ENCODE measurements at regions not wholly inside any gene's neighbourhood (a gene's known extent, or its start where the extent isn't known, plus 50 kb on each side); places are given as distances from the start of the nearest gene placed in this dataset.
A peak's percentile ranks its signal among the peaks of the same experiment; 100 is the strongest.
"Not testable (repeated sequence)": the region's sequence is repeated elsewhere in the genome, so short reads cannot be mapped to it uniquely, and the experiment has no call there.

DNA sequence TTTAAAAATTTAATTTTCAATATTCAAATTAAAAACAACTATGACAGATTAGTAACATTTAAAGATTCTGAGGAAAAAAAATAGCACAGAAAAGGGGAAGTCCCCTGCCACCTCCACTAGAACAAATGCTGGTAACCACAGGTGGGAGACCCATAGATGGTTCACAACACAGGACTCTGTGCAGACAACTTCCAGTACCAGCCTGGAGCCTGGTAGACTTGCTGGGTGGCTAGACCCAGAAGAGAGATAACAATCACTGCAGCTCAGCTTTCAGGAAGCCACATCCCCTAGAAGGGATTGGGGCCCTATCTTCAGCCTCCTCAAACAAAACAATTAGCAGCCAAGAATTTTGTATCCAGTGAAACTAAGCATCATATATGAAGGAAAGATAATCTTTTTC is 179.6 kb upstream of the RND3 start:
- not testable (repeated sequence) for DNase-seq (ENCODE audit: low read depth)

DNA sequence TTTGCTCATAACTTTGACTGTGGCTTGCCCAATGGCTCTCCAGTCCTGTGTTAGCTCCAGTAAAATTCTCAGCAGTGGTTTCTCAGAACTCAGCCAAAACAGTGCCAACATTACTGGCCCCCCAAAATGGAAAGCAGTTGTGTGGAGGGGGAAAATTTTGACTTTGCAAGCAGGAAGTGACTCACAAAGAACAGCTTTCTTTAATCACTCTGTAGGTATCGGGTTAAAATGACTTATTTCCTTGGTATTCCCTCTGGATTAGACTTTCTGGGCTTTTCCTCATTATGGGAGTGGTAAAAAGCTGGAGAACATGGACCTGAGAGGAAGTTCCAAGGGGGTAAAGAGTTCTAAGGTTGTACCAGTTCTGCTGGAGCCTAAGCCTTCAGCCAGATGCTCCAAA is 175.7 kb upstream of the RND3 start:
- peak; percentile 97 for DNase-seq (ENCODE audit: low read depth)

DNA sequence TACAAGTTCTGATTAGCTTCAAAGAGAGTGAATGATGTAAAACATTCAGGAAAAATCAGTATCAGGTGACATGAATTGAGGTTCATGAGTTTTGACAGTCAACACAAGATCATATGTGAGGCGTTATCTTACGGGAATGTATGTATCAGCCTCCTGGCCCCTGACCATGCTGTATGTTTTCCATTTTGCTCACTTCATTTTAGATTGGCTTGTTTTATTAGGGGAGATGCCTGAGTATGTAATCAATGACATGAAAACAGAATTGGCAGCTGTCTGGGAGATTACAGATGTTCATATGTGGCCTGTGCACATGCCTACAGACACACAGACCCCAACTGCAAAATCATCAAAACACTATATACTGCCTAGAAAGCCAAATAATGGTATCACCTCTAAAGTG is 168.5 kb upstream of the RND3 start:
- no peak for DNase-seq (ENCODE audit: low read depth)

DNA sequence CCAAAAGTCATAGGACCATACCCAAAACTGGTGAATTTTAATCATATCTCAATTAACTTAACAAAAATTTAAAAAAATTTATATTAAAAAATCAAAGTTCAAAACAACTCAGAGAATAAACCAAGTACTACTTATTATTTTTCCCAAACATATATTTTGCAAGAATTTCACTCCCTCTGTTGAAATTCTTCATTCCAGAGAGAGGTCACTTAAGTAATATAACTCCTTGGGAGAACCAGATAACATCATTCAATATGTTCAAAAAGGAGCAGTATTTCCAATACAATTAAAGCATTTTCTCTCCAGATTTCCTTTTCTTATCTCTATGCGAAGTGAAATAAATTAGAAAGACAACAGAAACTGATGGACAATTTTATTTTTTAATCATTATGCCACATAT is 165.9 kb upstream of the RND3 start:
- peak; percentile 52 for DNase-seq (ENCODE audit: low read depth)

DNA sequence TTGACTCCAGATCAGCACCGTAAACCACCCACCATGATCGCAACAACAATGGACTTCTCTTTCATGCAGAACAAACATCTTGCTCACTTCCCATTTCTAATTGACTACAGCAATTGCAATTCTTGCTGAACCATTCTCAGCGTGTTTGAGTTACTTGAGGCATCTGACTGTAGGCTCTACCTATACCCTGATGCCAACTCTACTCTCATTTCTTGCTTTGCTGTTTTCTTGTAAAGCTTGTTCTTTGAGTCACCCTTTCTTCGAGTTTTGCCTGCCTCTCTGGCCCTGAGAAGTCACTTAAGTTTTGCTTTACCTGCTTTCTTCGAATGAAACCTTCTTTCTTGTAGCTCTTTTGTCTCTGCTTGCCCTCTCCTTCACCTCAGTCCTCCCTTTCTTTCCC is 160.5 kb upstream of the RND3 start:
- no peak for DNase-seq (ENCODE audit: low read depth)

DNA sequence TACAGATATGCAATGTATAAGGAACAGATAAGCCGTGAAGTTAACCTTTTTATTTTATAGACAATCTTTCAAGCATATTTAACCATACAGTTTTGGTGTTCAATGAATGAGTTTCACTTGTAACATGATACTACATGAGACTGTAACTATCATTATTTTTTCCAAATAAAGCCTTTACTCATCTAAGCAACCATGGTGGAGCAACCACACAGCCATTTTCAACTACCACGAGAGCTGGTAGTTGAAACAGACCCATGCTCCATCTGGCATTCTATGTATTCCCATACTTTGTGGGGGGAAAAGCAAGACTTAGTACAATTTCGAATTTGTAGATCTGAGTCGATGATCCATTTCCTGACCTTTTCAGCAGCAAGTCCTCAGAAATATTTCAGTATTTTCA is 159.3 kb upstream of the RND3 start:
- DNase-seq (ENCODE audit: low read depth) = no peak

DNA sequence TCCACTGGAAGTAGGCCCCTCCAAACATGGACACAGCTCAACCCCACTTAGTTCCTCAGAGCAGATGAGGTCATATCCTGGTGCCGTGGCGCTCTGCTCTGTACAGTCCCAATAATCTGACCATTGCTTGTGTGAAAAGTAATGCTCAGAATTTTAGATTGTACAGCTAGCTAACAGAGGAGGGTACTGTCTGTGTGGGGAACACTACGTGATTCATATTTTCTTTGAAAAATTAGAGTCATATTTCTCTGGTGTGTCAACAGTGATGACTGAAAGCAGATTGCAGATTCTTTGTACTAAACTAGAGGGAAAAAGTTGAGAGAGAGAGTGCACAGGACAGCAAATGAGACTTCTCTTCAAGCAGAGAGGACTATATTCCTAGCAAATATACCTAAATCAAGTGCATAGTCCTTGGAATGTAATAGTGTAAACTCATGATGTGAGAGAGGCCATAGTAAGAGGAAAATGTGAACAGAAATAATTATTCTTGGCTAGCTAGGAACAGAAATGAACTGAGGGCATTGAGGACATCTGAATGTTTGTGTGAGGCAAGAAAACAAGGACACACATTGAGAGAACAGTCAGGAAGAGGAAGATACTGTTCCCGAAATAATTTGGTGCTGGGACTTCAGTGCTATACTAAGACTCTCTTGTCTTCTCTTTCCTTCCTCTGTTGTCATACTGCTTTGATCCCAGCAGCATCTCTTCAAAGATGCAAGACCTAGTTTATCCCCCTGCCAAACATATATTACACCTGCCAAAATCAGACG is 157.0 kb upstream of the RND3 start:
- peak; percentile 75 for DNase-seq (ENCODE audit: low read depth)

DNA sequence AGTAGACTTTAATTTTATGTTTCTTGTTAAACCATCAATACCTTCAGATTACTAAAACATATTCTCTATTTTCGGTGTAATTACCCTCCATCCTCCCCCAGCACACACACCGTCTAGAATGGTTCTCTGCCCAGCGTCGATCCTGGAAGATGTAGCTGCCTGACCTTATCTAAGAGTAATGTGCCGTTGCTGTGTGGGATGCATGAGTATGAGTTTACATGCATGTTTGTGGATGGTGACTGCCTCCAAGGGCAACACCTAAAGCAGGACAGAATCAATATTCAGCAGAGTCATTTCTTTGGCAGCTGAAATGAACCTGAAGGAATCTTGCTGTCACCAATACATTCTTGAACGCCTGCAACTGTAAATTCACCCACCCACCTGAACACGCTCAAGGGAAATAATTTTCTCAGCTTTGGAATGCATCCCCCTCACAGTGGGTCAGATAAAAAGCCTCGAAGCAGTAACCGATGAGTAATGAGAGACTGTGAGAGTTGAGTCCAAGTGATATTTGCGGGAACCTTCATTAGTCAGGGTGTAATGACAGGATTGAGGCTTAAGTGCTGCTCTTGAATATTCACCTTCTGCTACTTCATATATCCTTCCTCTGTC is 155.8 kb upstream of the RND3 start:
- DNase-seq (ENCODE audit: low read depth) = no peak

DNA sequence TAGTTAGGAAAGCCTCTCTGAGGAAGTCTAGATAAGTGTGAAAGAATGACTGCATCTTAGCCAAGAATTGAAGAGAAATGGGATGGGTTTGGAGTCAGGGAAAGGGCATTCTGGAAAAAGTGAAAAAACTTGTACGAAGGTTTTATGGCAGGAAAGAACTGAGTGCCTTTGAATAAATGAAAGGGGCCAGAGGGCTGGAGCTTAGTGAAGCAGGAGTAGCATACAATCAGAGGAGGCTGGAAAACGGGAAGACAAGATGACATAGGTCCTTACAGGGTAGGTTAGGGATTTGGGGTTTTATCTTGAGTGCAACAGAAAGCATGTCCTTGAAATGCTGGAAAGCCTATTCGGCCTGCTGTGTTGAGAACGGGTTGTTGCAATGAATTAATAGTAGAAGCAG is 152.6 kb upstream of the RND3 start:
- peak; percentile 18 for DNase-seq (ENCODE audit: low read depth)

DNA sequence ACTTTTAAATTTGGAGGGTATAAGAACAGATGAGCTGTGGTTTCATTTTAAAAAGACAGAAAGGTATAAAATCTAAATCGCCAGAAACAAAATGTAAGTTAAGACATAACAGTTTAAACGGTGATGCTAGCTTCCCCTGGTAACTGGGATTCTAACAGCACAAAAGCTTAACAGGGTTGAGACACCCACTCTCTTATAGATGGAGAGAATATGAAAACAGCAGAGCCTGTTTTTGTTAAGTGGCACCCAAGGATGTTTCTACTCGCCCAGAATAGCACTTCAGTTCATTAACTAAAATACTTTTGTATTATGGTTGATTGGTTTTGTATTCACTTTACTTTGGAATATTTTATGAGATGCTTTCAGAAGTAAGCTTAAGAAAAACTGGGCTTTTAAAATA is 151.9 kb upstream of the RND3 start:
- no peak for DNase-seq (ENCODE audit: low read depth)

DNA sequence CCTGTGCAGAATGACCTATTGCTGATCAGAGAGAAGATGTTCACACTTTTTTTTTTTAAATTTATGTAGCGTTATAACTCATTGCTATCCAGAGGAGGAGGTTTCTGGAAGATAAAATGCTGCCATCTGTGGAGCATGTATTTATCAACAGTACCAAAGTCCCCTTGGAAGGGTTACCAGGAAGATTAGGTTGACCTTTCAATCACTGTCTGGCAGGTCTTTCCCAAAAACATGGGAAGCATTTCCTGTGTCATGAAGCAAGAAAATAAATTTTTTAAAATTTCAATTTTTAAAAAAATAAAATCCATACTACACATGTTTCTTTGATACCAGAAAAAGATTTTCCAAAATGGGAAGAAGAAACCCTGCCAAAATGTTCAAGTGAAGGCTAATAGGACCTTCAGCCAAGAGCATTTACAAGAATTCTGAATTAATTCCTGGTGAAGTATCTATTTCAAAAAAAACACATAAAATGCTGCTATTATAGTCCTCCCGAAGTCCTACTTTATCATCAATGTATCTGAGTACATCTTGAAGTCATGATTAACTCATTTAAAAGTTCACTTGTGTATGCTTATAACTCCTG is 143.9 kb upstream of the RND3 start:
- DNase-seq (ENCODE audit: low read depth) = no peak

DNA sequence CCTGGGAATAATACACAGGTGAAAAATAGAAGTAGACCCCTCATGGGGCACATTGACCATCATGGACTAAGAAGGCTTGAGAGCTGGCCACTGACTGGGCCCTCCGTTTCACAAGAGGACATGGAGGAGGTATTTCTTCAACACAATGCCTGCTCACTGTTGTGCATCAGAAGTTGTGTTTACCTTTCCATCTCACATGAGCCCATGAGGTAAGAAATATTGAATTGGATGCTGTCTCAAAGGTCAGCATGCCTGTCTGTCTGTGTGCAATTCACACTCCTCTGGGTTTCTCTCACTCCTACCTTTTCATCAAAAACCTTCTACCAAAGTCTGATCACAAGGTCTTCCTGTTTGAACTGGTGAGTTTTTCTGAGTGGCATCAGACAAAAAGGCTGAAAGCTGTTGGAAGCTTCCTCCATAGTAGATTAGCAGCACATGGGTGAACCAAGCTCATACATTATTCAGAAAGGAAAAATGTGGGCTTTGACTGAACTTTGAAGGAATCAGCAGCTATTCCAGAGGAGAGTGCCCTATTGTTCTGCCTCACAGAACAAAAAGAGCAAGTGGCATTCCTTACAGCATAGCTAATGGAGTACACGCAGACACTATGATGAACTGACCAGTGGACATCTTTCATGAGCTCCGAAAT is 143.2 kb upstream of the RND3 start:
- peak; percentile 51 for DNase-seq (ENCODE audit: low read depth)

DNA sequence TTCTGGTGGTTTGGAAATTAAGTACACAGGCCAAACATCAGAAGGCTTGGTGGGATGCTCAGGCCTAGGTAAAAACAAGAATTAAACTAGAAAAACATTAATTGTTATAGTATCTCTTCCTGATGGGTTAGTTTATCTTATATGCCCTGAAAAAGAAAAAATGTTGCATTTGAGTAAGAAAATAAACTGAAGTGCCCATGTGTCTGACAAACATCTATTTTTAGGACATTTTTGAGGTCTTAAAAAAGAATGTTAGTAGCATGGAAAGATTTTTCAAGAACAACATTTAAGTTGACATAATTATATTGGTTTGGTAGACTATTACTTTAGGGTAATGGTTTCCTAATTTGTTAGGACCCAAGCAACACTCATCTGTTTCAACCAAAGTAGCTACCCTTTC is 140.1 kb upstream of the RND3 start:
- DNase-seq (ENCODE audit: low read depth) = peak; percentile 48

DNA sequence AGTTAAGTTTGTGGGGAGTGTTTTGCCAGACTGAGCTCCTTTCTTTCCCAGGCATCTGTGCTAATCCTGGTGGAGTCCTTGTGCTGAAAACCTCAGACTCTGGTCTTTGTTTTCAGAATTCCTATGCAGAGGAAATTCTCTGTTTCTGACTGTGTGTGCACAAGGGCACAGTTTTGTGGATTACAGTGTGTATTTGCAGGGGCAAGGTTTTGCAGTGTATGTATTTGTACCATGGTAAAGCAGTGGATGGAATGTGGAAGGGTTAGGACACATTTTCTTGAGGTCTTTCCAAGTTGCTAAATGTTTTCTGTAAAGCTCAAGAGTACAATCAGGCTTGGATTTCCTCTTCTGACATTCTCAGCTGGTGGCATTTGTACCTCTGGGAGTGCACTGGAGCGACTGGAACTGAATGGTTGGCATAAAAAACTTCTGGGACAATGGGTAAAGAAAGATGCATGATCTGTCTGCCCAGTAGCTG is 139.5 kb upstream of the RND3 start:
- DNase-seq (ENCODE audit: low read depth) = peak; percentile 83

DNA sequence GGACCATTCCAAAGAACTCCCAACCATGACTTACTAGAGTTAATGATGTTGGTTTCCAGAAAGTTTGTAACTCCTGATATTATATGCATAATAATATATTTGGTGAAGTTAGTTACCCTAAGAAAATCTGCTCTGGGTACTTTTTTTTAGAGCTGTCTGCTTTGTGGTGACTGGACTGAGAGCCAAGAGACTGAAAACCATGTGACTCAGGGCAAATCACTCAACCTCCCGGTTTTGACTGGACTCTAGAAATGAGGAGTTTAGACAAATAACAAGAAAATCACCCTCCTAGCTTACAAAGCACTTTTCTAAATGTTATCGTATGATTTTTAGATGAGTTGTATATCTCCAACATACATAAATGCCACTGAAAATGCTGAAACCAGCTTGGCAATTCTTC is 138.3 kb upstream of the RND3 start:
- DNase-seq (ENCODE audit: low read depth) = no peak

DNA sequence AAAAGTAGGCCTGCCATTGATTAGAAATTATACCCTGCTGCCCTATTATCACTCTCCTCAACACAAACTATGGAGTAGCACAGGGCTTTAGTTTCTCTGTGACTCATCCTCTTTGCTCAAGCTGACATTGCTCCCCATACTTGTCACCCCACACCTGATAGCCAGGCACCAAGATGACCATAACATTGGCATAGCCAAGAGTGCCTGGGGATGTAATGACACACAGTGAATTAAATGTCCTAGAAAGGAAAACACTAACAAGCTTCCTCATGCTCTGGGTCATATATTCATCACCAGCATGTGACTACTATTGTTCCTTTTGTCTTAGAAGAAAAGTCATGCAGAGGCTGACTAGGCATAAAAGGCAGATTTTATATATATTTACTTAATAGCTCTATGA is 137.8 kb upstream of the RND3 start:
- peak; percentile 16 for DNase-seq (ENCODE audit: low read depth)

DNA sequence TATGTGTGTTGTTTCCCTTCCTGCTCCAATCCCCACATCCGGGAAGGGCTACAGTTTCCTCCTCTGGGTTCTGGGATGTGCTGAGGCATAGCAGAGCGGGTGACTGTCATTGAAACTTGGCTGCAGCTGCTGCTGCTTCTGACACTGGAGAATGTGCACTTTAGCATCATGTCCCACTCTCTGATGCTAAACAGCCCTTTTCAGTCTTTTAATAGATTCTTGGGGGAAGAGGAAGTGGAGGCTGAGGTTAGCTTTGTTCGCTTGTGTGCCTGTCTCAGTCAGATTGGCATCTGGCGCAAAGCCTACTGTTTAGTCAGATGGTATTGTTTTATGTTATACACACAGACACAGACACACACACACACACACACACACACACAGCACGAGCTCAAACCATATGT is 136.5 kb upstream of the RND3 start:
- DNase-seq (ENCODE audit: low read depth) = no peak

DNA sequence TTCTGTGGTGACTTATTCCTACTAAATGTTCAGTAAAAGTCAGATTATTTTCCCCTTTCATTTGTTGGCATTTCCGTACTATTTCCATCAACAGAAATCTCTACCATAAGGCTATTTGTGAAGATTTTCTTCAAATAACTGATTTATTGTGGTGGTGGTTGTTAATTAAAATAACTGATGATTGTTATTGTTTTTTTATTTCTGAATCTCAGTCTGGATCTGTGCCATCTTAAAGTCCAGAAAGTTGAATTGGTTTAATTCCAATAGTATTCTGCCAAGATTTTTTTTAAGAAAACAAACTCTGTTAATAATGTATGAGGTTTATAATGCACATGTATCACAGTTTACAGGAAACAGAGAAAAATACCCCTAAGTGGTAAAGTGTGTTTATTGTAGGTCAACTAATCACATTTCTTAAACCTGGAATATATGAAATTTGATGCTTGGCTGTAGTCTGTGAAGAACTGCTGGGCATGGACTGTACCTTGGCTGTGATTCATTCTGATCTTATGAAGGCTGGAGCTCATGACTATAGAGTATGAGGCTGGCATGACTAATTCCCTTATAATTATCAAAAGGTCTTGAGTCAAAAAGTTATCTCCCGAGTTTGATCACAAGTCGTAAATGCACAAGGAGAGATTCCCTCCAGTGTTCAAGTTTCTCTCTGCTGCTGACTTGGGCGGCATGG is 134.2 kb upstream of the RND3 start:
- peak; percentile 87 for DNase-seq (ENCODE audit: low read depth)

DNA sequence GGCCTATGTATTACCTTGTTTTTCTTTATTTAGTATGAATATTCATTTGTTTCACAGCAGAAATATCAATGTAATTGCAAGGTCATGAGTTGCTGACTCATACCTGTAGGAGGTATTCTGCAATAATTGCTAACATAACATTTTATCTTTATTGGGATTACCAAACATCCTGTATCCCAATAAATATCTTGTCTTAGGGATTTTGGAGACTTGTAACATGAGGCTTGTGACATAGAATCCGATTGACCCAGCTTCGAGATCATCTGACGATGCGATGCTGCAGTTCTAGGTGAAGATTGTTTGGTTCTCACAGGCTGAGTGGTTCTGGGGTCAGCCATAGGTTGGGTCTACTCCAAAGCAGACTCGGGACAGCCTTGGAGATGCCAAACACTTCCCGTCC is 133.4 kb upstream of the RND3 start:
- DNase-seq (ENCODE audit: low read depth) = peak; percentile 30

DNA sequence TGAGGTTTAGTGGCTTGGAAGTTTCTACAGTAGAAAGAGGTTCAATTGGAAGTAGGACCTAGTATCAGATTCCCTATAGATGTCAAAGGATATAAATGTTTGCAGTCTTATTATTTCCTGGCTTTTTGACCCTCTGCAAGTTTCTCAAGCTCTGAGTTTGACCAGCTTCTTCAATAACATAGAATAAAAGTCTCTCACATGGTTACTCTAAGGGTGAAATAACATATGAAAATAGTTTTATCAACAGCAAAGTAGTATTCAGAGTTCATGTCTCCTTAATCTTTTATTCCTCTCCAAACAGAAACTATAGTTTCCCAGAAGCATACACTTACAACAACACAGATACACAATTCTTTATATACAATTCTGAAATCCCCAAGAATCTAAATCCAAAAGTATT is 132.9 kb upstream of the RND3 start:
- no peak for DNase-seq (ENCODE audit: low read depth)

DNA sequence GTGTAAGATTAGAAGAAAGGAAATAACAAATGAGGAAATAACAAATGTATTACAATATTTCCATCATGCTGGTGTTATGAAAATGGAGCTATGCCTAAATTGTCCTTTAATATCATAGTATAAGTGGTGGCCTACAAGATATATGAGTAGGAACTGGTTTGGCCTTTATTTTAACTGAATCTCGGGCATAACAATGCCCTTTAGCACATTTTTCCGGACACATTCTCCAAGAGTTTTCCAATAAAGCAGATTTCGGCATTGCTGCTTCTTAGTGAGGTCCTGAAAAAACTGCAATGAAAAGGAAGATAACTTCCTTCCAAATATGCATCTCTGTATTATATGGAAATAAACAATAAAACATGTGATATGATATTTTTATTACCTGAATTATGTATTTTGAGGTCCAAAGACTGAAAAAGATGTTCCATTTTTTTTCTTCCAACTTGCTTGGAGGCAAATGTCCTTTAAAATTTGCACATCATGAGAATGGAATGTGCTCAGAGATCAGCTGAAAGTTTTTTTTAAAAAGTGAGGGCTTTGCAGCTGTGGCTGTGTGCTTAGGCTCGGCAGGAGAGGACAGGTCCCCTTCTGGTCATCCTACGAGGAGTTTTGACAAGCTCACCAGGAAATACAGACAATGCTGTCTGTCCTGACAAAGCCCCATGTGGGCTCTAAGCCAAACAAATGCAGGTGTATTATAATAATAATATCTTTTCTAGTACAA is 132.3 kb upstream of the RND3 start:
- peak; percentile 70 for DNase-seq (ENCODE audit: low read depth)
